PFSK-1 (cell line): ENCODE measurements at regions not wholly inside any gene's neighbourhood (a gene's known extent, or its start where the extent isn't known, plus 50 kb on each side); places are given as distances from the start of the nearest gene placed in this dataset.

Experiments
- FOXP2 ChIP-seq: optimal IDR thresholded peaks from 2 replicates; pipeline ENCODE3; 2011; ENCODE audit warnings: borderline replicate concordance, control low read depth, inconsistent platforms; ENCODE audit not compliant: insufficient read depth; ENCODE audit errors: extremely low read length, extremely low read depth
- SIN3A ChIP-seq: IDR thresholded peaks from 2 replicates; pipeline ENCODE4 v1.6.1; 2012; ENCODE audit warnings: mild to moderate bottlenecking, low read length, moderate library complexity, borderline replicate concordance; ENCODE audit not compliant: insufficient read depth

- TF ChIP-seq FOXP2, result no peak
- TF ChIP-seq SIN3A, result no peak
Measured at GRCh38 chr3:5426094-5426883, 238.8 kb downstream of the EDEM1 start.
